GM12878 (cell line): ENCODE measurements at regions not wholly inside any gene's neighbourhood (a gene's known extent, or its start where the extent isn't known, plus 50 kb on each side); places are given as distances from the start of the nearest gene placed in this dataset.

Experiments
- ATAC-seq: fragments of 200-7000 bp; cut with Tn5 transposase; 3 replicates; pipeline ENCODE4 v1.9.1; 2020; ENCODE audit warnings: mild to moderate bottlenecking, moderate library complexity
- BruUV-seq: library from RNA; stranded (reverse); fragments of 400-500 nt; replicated peaks from 2 replicates; lab custom pipeline; 2021; lab: Mats Ljungman, UMichigan
- CTCF ChIA-PET: fragments of 300-600 bp; sonication (Branson Sonifier 250); formaldehyde crosslinking; extraction: SDS; loops from one replicate; lab custom pipeline; 2021; ENCODE audit warnings: inconsistent platforms; lab: Yijun Ruan, JAX
- POLR2A ChIA-PET: fragments of 350-600 bp; formaldehyde crosslinking; extraction: SDS; loops from one replicate; lab custom pipeline; 2021; ENCODE audit warnings: inconsistent platforms; lab: Charles Lee
- RAD21 ChIA-PET: fragments of 300-600 bp; sonication (Branson Sonifier 250); formaldehyde crosslinking; loops from one replicate; lab custom pipeline; 2023; ENCODE audit warnings: antibody characterized with exemption; ENCODE audit not compliant: unreplicated experiment; lab: Charles Lee
- SMC1A ChIA-PET: fragments of 300-600 bp; sonication (Branson Sonifier 250); formaldehyde crosslinking; loops from one replicate; lab custom pipeline; 2023; ENCODE audit not compliant: unreplicated experiment, uncharacterized antibody; lab: Charles Lee
- DNase-seq: peaks from one replicate; pipeline ENCODE4 v3.0.0-alpha.2; 2011; ENCODE audit warnings: low read depth, low spot score
- FAIRE-seq: peaks from 3 replicates; lab custom pipeline; 2011; peaks lifted over from hg19 to GRCh38; lab: Jason Lieb, UNC
- H2AFZ ChIP-seq: 2 replicates; pipeline ENCODE4 v1.6.0; 2011; ENCODE audit warnings: low read depth, low read length, control low read depth; ENCODE audit not compliant: control insufficient read depth
- H3K27ac ChIP-seq: 2 replicates; pipeline ENCODE4 v1.5.1; 2011; ENCODE audit warnings: control low read depth; ENCODE audit not compliant: control insufficient read depth, insufficient read depth
- H3K27me3 ChIP-seq, 2 experiments: replicated peaks in 1 of 2; 2 replicates each; pipeline versions ENCODE4 v1.6.0 to v1.6.1; 2011; ENCODE audit warnings: low read length in 1 of 2; ENCODE audit not compliant: control insufficient read depth in 2 of 2, insufficient read depth in 2 of 2
- H3K36me3 ChIP-seq, 2 experiments: 2 replicates each; pipeline ENCODE4 v1.5.1; 2011; ENCODE audit warnings: low read length in 1 of 2; ENCODE audit not compliant: control insufficient read depth in 2 of 2, insufficient read depth in 2 of 2
- H3K4me1 ChIP-seq: 2 replicates; pipeline ENCODE4 v1.6.1; 2011; ENCODE audit warnings: mild to moderate bottlenecking, low read length, moderate library complexity, mixed read lengths; ENCODE audit not compliant: control insufficient read depth, insufficient read depth
- H3K4me2 ChIP-seq: 2 replicates; pipeline ENCODE4 v1.6.0; 2011; ENCODE audit warnings: control low read depth; ENCODE audit not compliant: control insufficient read depth, insufficient read depth
- H3K4me3 ChIP-seq: fragments of 200-600 bp; sonication (generic); 2 replicates; pipeline ENCODE4 v1.5.1; 2016
- H3K79me2 ChIP-seq: 2 replicates; pipeline ENCODE4 v1.6.0; 2011; ENCODE audit warnings: low read length; ENCODE audit not compliant: control insufficient read depth, insufficient read depth
- H3K9ac ChIP-seq: 2 replicates; pipeline ENCODE4 v1.8.0; 2011; ENCODE audit warnings: low read length, control low read depth, mixed read lengths; ENCODE audit not compliant: control insufficient read depth, insufficient read depth
- H3K9me3 ChIP-seq: replicated peaks from 3 replicates; pipeline ENCODE4 v1.5.1; 2011; ENCODE audit warnings: mild to moderate bottlenecking, low read length; ENCODE audit not compliant: control insufficient read depth, insufficient read depth
- H4K20me1 ChIP-seq: 2 replicates; pipeline ENCODE4 v1.6.0; 2011; ENCODE audit not compliant: control insufficient read depth, insufficient read depth
- ATF7 ChIP-seq: fragments of 450-650 bp; IDR thresholded peaks from 2 replicates; pipeline ENCODE4 v1.6.1; 2016; ENCODE audit warnings: low read depth, mild to moderate bottlenecking
- CHD1 ChIP-seq: IDR thresholded peaks from 2 replicates; pipeline ENCODE4 v1.6.1; 2012; ENCODE audit warnings: low read depth, low read length, improper control_type of control experiment
- ETV6 ChIP-seq, 2 experiments: fragments of 450-650 bp in 1 of 2; IDR thresholded peaks in 1 of 2; conservative IDR thresholded peaks in 1 of 2; 2 replicates each; pipeline ENCODE4 v1.6.1; 2014; ENCODE audit warnings: antibody characterized with exemption in 1 of 2, borderline replicate concordance in 1 of 2, low read depth in 1 of 2, mild to moderate bottlenecking in 1 of 2, moderate library complexity in 1 of 2
- FOXM1 ChIP-seq: IDR thresholded peaks from 2 replicates; pipeline ENCODE4 v1.6.1; 2012; ENCODE audit warnings: low read depth, mild to moderate bottlenecking, inconsistent platforms, low read length, moderate library complexity
- HDAC2 ChIP-seq: fragments of 200-600 bp; sonication (generic); IDR thresholded peaks from 2 replicates; pipeline ENCODE4 v1.6.1; 2017
- IKZF2 ChIP-seq, 2 experiments: fragments of 450-650 bp; IDR thresholded peaks; 2 replicates each; pipeline ENCODE4 v1.6.1; 2017; ENCODE audit warnings: mild to moderate bottlenecking in 2 of 2, moderate library complexity in 2 of 2
- MEF2B ChIP-seq: fragments of 450-650 bp; IDR thresholded peaks from 2 replicates; pipeline ENCODE4 v1.6.1; 2018; ENCODE audit warnings: mild to moderate bottlenecking, moderate library complexity; ENCODE audit not compliant: partially characterized antibody, poor library complexity, severe bottlenecking
- NBN ChIP-seq: fragments of 450-650 bp; IDR thresholded peaks from 2 replicates; pipeline ENCODE4 v1.6.1; 2016
- NFYB ChIP-seq: IDR thresholded peaks from 2 replicates; pipeline ENCODE4 v1.6.1; 2011; ENCODE audit warnings: low read depth, mild to moderate bottlenecking, low read length, improper control_type of control experiment, moderate library complexity; ENCODE audit not compliant: insufficient read depth
- RAD51 ChIP-seq: fragments of 450-650 bp; IDR thresholded peaks from 2 replicates; pipeline ENCODE4 v1.6.1; 2016; ENCODE audit warnings: moderate library complexity, mild to moderate bottlenecking, inconsistent platforms
- ZNF274 ChIP-seq: IDR thresholded peaks from one replicate; pipeline ENCODE4 v1.8.0; 2011; ENCODE audit not compliant: insufficient read length, insufficient read depth
- in situ Hi-C: fragments of 300-500 bp; cut with MboI; formaldehyde crosslinking; loops from 9 replicates; pipeline ENCODE4 v1.14.3; 2018; ENCODE audit warnings: mixed read lengths
- intact Hi-C: fragments of 100-400 bp; cut with micrococcal nuclease; formaldehyde crosslinking; loops from one replicate; pipeline ENCODE4 v1.14.2; 2022; ENCODE audit not compliant: unreplicated experiment
- TF ChIP-seq, protein P1 (sequence below): fragments of 150-350 bp; IDR thresholded peaks from 2 replicates; pipeline ENCODE4 v1.6.1; 2016; ENCODE audit warnings: low read depth, low read length

DNA sequence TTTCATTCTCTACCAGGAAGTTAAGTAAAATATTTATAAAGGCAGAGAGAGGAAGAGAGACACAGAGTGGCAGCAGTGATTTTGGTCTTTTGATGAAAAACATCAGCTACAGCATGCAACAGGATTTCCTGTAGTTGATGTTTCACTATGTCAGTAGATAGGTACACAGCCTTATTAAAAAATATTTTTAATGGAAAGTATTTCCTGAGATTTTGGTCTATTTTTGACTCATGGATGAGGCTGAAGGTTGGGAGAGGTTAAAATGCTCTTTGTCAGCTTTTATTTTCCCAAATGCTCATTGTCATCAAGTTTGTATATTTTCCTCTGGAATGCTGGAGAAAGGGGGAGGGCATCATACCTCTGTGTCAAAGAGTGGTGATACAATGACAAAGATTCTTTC is 1112.5 kb downstream of the CBLN2 start:
- H2AFZ ChIP-seq: no peak overlapping the region
- POLR2A ChIA-PET: no interaction called here
- no peak for FAIRE-seq
- no peaks in the 10 kb centered on the region for H3K4me1 ChIP-seq
- TF ChIP-seq NFYB (no peak), ATF7 (no peak), FOXM1 (no peak), ZNF274 (no peak), NBN (no peak), ETV6 (conservative IDR thresholded peaks at IDR 0.05 in 1 of 2, IDR thresholded peaks at IDR 0.05 in 1 of 2; ENCODE audit: borderline replicate concordance in 1 of 2, low read depth in 1 of 2) (no peak), CHD1 (no peak), MEF2B (no peak), IKZF2 (IDR thresholded peaks at IDR 0.05) (no peak), HDAC2 (no peak), RAD51 (no peak)
- TF ChIP-seq, protein P1, sequence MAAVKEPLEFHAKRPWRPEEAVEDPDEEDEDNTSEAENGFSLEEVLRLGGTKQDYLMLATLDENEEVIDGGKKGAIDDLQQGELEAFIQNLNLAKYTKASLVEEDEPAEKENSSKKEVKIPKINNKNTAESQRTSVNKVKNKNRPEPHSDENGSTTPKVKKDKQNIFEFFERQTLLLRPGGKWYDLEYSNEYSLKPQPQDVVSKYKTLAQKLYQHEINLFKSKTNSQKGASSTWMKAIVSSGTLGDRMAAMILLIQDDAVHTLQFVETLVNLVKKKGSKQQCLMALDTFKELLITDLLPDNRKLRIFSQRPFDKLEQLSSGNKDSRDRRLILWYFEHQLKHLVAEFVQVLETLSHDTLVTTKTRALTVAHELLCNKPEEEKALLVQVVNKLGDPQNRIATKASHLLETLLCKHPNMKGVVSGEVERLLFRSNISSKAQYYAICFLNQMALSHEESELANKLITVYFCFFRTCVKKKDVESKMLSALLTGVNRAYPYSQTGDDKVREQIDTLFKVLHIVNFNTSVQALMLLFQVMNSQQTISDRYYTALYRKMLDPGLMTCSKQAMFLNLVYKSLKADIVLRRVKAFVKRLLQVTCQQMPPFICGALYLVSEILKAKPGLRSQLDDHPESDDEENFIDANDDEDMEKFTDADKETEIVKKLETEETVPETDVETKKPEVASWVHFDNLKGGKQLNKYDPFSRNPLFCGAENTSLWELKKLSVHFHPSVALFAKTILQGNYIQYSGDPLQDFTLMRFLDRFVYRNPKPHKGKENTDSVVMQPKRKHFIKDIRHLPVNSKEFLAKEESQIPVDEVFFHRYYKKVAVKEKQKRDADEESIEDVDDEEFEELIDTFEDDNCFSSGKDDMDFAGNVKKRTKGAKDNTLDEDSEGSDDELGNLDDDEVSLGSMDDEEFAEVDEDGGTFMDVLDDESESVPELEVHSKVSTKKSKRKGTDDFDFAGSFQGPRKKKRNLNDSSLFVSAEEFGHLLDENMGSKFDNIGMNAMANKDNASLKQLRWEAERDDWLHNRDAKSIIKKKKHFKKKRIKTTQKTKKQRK: no peak
- TF ChIP-seq, all 136 proteins: peak for 0
- H3K79me2 ChIP-seq: no peaks in the 10 kb centered on the region
- in situ Hi-C loops: no loop called here
- H4K20me1 ChIP-seq: no peaks in the 10 kb centered on the region
- no peak overlapping the region for H3K4me2 ChIP-seq
- H3K27me3 ChIP-seq: no peaks in the 10 kb centered on the region
- ChIA-PET CTCF (no interaction called here), RAD21 (no interaction called here), SMC1A (no interaction called here)
- ATAC-seq (no peak), DNase-seq (no peak)
- no TSS peak for BruUV-seq
- H3K27ac ChIP-seq: no peak overlapping the region
- intact Hi-C loops: no loop called here
- no peak overlapping the region for H3K9ac ChIP-seq
- H3K4me3 ChIP-seq: no peak overlapping the region
- no peaks in the 10 kb centered on the region for H3K9me3 ChIP-seq
- H3K36me3 ChIP-seq: no peaks in the 10 kb centered on the region
